ENCODE measurements at regions not wholly inside any gene's neighbourhood (a gene's known extent, or its start where the extent isn't known, plus 50 kb on each side); places are given as distances from the start of the nearest gene placed in this dataset.
A peak's percentile ranks its signal among the peaks of the same experiment; 100 is the strongest.
"Not testable (repeated sequence)": the region's sequence is repeated elsewhere in the genome, so short reads cannot be mapped to it uniquely, and the experiment has no call there.

GRCh38 chr3:8352475-8352874 lies 149.1 kb upstream of the LMCD1 start:
- Histone ChIP-seq H3F3A (ENCODE audit: insufficient read depth, low read length) (no peaks in the 10 kb centered on the region), H3K4me2 (ENCODE audit: low read length) (no peak overlapping the region), H2AFZ (ENCODE audit: low read length) (no peak overlapping the region), H3K9ac (ENCODE audit: low read length) (no peak overlapping the region), H3K9me3 (ENCODE audit: low read length) (0 out of 2 replicates have a peak, but pooled peaks cover 3% of the 10 kb centered on the region), H3K79me2 (ENCODE audit: insufficient read depth, low read length) (no peaks in the 10 kb centered on the region), H3K27me3 (ENCODE audit: insufficient read depth, low read length) (no peaks in the 10 kb centered on the region), H3K27ac (ENCODE audit: low read depth, low read length, poor library complexity, severe bottlenecking) (no peak overlapping the region), H3K4me3 (ENCODE audit: low read depth, low read length, poor library complexity, severe bottlenecking) (no peak overlapping the region), H3K4me1 (ENCODE audit: insufficient read depth, low read length, severe bottlenecking) (peaks cover 12% of the 10 kb centered on the region), H3K36me3 (ENCODE audit: insufficient read depth, low read length) (no peaks in the 10 kb centered on the region), H4K20me1 (ENCODE audit: insufficient read depth, low read length) (no peaks in the 10 kb centered on the region), H3K9me2 (ENCODE audit: low read depth, low read length) (no peaks in the 10 kb centered on the region)
- TF ChIP-seq CTCF (IDR thresholded peaks at IDR 0.05; ENCODE audit: low read length) (no peak), EZH2 (IDR thresholded peaks at IDR 0.05; ENCODE audit: borderline replicate concordance, low read length) (no peak)

GRCh38 chr3:8353364-8353763 lies 148.3 kb upstream of the LMCD1 start:
- H3K36me3 ChIP-seq (ENCODE audit: insufficient read depth, low read length), result no peaks in the 10 kb centered on the region
- H3K79me2 ChIP-seq (ENCODE audit: insufficient read depth, low read length), result no peaks in the 10 kb centered on the region
- H3K9me3 ChIP-seq (ENCODE audit: low read length), result no peaks in the 10 kb centered on the region
- H3F3A ChIP-seq (ENCODE audit: insufficient read depth, low read length), result no peaks in the 10 kb centered on the region
- H3K9ac ChIP-seq (ENCODE audit: low read length), result no peak overlapping the region
- H3K4me3 ChIP-seq (ENCODE audit: low read depth, low read length, poor library complexity, severe bottlenecking), result no peak overlapping the region
- peaks cover 17% of the 10 kb centered on the region for H3K4me1 ChIP-seq (ENCODE audit: insufficient read depth, low read length, severe bottlenecking)
- H2AFZ ChIP-seq (ENCODE audit: low read length), result no peak overlapping the region
- no peaks in the 10 kb centered on the region for H3K9me2 ChIP-seq (ENCODE audit: low read depth, low read length)
- H3K27ac ChIP-seq (ENCODE audit: low read depth, low read length, poor library complexity, severe bottlenecking), result no peak overlapping the region
- no peak overlapping the region for H3K4me2 ChIP-seq (ENCODE audit: low read length)
- no peaks in the 10 kb centered on the region for H4K20me1 ChIP-seq (ENCODE audit: insufficient read depth, low read length)
- TF ChIP-seq EZH2 (IDR thresholded peaks at IDR 0.05; ENCODE audit: borderline replicate concordance, low read length) (no peak), CTCF (IDR thresholded peaks at IDR 0.05; ENCODE audit: low read length) (no peak)
- no peaks in the 10 kb centered on the region for H3K27me3 ChIP-seq (ENCODE audit: insufficient read depth, low read length)

GRCh38 chr3:8355346-8355745 lies 146.3 kb upstream of the LMCD1 start:
- H3K9me3 ChIP-seq (ENCODE audit: low read length), result peaks cover 6% of the 10 kb centered on the region
- H3K4me1 ChIP-seq (ENCODE audit: insufficient read depth, low read length, severe bottlenecking), result peaks cover 17% of the 10 kb centered on the region
- no peaks in the 10 kb centered on the region; the same call in 1 of the 2 replicates for H3K36me3 ChIP-seq (ENCODE audit: insufficient read depth, low read length)
- no peak overlapping the region for H3K4me3 ChIP-seq (ENCODE audit: low read depth, low read length, poor library complexity, severe bottlenecking)
- H2AFZ ChIP-seq (ENCODE audit: low read length), result 0 out of 2 replicates have a peak overlapping the region, but pooled peaks have one; percentile 19
- H3K27ac ChIP-seq (ENCODE audit: low read depth, low read length, poor library complexity, severe bottlenecking), result no peak overlapping the region
- no peak overlapping the region for H3K9ac ChIP-seq (ENCODE audit: low read length)
- no peaks in the 10 kb centered on the region for H3K79me2 ChIP-seq (ENCODE audit: insufficient read depth, low read length)
- no peak overlapping the region for H3K4me2 ChIP-seq (ENCODE audit: low read length)
- H4K20me1 ChIP-seq (ENCODE audit: insufficient read depth, low read length), result no peaks in the 10 kb centered on the region
- no peaks in the 10 kb centered on the region for H3F3A ChIP-seq (ENCODE audit: insufficient read depth, low read length)
- no peaks in the 10 kb centered on the region for H3K9me2 ChIP-seq (ENCODE audit: low read depth, low read length)
- no peaks in the 10 kb centered on the region for H3K27me3 ChIP-seq (ENCODE audit: insufficient read depth, low read length)
- no peak for TF ChIP-seq CTCF (IDR thresholded peaks at IDR 0.05; ENCODE audit: low read length)

GRCh38 chr3:8356066-8356465 lies 145.6 kb upstream of the LMCD1 start:
- not testable (repeated sequence) for H3K9me3 ChIP-seq (ENCODE audit: low read length); H3K79me2 ChIP-seq (ENCODE audit: insufficient read depth, low read length); H3K27me3 ChIP-seq (ENCODE audit: insufficient read depth, low read length); H3K4me2 ChIP-seq (ENCODE audit: low read length); H3K36me3 ChIP-seq (ENCODE audit: insufficient read depth, low read length); H4K20me1 ChIP-seq (ENCODE audit: insufficient read depth, low read length); H3K4me3 ChIP-seq (ENCODE audit: low read depth, low read length, poor library complexity, severe bottlenecking); H3F3A ChIP-seq (ENCODE audit: insufficient read depth, low read length); H3K27ac ChIP-seq (ENCODE audit: low read depth, low read length, poor library complexity, severe bottlenecking); H3K9me2 ChIP-seq (ENCODE audit: low read depth, low read length); H3K9ac ChIP-seq (ENCODE audit: low read length); H2AFZ ChIP-seq (ENCODE audit: low read length)
- H3K4me1 ChIP-seq (ENCODE audit: insufficient read depth, low read length, severe bottlenecking), result peaks cover 17% of the 10 kb centered on the region

Data from OCI-LY1 (cell line).